DMS114 treated with DMSO at 0.1 percent for 48 hours (cell line): ENCODE measurements at regions not wholly inside any gene's neighbourhood (a gene's known extent, or its start where the extent isn't known, plus 50 kb on each side); places are given as distances from the start of the nearest gene placed in this dataset.
"Not testable (repeated sequence)": the region's sequence is repeated elsewhere in the genome, so short reads cannot be mapped to it uniquely, and the experiment has no call there.

Experiments
- DNase-seq: peaks from one replicate; lab custom pipeline; 2025; ENCODE audit not compliant: unreplicated experiment; lab: John Stamatoyannopoulos, UW

DNA sequence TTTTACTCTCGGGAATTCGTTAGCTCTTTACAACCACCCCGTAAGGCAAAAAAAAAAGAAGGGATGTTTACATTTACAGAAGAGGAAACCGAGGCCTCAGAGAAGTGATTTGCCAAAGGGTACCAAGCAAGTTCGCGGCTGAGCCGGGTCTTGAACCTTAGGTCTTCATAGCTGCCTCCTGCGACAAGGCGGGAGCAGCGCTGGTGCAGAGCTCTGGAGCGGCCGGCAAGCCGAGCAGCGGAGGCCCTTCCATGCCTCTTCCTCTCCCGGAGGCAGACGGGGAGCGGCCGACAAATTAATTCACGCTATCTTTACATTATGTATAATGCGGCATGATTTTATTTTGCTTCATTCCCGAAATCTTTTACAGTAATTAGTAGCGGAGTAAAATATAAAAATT is 536.3 kb downstream of the INSC start:
- no peak for DNase-seq

DNA sequence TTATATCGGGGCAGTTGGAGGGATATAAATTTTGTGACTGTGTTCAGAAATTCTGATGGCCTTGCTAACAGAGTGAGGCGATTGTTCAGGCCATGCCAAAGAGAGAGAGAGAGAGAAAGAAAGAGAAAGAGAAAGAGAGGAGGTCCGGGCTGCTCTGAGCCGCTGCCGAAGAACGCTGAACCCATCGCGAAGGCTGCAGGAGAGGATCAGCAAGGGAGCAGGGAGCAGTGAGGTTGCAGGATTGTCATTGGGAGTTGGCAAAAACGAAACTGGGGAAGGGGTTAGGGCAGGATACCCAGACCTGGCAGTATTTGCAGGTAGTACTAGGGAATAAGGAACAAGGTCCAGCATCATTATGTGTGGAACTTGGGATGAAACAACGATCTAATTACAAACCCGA is 537.1 kb downstream of the INSC start:
- no peak for DNase-seq

DNA sequence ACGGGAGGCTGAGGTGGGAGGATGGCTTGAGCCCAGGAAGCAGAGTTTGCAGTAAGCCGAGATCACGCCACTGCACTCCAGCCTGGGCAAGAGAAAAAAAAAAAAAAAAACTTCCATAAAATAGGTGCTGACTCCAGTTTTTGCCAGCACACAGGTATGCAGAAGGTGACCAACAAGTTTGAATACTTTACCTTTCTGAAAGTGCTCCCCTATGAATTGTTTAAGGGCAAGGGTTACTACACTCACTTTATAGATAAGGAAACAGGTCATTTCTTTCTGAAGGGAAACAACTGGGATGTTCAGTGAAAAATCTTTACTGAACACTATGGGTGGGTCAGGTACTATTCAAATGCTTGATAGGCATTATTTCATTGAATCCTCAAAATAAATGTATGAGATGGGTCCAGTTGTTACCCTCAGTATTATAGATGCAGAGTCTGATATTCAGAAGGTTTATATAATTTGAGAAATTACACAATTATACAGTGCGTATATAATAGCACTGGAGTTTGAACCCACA is 538.5 kb downstream of the INSC start:
- DNase-seq, result no peak

DNA sequence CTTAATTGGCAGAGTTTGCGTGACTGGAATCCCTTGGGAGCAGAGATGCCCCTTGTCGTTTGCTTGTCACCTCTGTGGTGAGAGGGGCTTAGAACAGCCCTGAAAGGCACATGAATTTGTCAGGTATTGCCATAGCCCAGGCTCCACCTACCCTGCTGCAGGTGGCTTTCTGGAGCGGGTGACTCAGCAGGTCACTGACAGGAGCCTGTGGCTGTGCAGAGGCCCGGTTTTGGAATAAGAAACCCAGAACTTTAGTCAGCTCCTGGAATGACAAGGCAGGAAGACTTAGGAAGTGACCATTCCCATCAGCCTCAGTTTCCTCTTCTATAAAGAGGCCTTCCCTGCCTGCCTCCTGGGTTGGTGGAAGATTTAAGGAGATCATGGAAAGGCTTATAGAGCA is 539.7 kb downstream of the INSC start:
- no peak for DNase-seq

DNA sequence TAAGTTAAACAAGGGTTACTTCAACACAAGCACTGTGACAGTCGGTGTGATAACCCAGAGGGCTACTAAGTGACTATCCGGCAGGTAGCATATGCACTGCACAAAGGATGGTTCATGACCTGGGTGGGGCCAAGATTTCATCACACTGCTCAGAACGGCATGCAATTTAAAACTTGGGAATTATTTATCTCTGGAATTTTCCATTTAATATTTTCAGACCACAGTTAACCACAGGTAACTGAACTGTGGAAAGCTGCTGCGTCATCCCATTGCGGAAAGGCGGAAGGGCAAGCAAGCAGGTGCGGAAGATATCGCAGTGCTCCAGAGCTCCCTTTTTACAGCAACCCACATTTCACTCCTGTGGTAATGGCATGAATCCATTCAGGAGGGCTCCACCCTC is 540.8 kb downstream of the INSC start:
- DNase-seq, result no peak

DNA sequence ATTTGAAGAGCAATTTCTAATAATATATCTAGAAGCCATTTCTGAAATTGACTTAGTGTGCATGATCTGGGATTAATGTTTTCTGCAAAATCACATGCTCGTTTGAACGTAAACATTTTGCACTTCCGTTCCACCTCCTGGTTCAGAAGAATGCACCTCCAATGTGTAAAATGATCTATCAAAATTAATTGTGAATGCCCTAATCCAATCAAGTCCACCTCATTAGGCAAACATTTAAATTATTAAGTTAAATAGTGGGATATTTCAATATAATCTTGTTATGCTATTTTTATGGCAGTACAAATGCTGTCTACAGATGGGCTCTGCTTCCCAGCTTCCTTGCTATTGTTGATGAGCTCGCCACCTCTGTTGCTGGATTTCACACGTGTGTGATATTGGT is 542.5 kb downstream of the INSC start:
- DNase-seq, result no peak

DNA sequence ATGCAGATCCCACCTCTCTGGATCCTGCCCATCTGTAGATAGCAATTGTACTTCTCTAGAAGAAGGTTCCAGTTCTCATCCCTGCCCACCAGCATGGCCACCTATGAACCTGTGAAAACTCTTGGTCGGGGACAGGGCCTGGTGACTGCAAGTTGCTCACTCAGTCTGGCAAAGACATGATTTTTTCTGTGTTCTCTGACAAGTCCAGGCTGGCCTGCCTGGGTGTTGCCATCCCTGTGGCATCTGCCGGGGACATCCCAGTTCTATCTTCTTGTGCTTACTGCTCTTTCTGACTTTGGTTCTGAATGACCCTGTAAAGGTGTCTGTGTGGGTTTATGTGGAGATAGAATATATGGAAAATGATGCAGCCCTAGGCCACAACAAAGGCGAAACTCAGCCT is 545.8 kb downstream of the INSC start:
- DNase-seq, result no peak

DNA sequence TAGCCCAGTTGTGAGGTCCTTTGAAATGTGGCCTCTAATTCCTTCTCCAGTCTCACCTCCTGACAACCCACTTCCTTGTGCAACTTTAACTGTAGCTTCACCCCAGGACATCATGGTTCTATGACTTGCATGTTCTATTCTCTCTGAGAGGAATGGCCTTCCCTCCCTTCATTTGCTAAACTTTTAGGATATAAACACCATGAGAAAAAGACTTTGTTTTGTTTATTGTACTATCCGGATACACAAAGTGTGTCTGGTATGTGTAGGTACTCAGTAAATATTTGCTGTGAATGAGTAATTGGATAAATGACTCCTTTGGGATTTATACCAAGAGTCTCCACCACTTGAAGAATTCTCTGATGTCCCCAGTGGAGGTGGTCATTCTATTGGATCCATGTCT is 547.6 kb downstream of the INSC start:
- no peak for DNase-seq

DNA sequence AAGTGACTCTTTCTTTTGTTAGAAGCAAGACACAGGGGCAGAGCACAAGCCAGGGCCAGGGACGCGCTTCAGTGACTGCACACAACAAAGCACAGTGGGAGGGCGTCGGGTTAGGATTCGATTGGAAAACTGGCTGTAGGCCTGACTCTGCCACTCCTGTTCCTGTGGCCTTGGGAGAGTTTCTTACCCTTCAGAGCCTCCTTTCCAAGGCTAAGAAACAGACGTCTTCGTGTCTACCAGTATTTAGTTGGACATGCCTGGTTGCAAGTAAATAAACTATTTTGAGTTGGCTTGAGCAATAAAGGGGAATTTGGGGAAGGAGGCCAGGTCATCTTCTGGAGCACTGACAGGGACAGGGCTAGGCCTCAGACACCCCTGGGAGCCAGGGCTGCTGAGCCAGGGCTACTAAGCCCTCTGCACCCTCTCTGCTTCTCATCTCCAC is 549.1 kb downstream of the INSC start:
- no peak for DNase-seq

DNA sequence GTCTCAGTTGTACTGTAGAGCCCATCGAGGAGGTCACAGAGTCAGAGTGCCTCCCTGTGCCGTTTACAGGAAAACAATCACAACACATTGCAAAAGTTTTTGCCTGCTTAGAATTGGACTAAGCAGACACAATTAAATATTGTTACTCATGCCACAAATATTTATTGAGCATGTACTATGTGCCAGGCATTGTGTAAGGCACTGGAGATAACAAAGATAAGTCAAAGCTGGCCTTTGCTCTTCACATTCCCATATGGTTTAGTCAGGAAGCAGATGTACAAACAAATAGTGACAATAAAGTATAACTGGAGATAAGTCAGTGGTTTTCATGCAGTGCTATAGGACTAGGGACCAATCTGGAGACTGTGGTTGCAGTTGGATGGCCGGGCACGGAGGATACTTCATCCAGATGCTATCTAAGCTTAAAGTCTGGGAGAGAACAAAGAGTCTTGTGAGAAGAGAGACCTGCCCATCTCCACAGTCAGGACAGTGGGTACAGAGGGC is 550.7 kb downstream of the INSC start:
- no peak for DNase-seq

DNA sequence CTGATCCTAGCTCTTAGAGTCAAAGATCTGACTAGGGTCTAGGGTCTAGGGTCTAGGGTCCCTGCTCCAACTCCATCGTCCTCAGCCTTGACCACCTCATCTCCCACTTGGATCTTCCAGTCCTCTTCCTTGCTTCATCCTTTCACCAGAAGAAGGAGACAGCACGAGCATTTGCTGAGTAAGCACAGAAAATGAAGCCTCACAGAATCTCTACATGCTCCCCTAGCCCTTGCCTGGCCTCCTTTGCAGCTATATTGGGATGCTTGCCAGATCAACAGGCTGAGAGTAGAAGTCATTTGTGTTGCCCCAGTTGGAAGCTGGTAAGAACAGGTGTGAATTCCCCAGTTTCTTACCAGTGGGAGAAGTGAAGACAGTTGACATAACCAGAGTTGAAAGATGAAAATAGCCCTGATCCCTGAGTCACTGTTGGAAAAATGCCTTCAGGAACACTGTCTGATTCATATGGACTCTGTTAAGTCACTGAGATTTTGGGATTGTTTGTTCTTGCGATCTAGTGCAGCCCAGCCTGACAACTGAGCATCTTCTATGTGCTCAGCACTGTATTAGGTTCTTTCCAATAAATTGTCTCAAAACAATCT is 552.5 kb downstream of the INSC start:
- no peak for DNase-seq

DNA sequence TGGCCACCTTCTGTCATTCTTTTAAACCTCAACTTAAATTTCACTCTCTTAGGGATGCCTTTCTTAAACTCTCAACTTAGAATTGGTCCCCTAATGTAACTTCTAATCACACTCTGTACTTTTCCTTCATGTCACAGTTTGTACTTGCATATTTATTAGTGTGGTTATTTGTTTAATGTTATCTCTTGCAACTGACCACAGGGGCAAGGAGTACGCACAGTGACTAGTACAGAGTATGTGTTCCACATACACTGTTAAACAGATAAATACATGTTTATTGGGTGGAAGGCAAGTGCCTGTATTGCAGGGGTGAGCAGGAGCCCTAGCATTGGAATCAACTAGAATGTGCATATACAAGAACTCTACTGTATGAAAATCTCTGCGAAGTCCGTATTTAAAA is 554.0 kb downstream of the INSC start:
- no peak for DNase-seq

DNA sequence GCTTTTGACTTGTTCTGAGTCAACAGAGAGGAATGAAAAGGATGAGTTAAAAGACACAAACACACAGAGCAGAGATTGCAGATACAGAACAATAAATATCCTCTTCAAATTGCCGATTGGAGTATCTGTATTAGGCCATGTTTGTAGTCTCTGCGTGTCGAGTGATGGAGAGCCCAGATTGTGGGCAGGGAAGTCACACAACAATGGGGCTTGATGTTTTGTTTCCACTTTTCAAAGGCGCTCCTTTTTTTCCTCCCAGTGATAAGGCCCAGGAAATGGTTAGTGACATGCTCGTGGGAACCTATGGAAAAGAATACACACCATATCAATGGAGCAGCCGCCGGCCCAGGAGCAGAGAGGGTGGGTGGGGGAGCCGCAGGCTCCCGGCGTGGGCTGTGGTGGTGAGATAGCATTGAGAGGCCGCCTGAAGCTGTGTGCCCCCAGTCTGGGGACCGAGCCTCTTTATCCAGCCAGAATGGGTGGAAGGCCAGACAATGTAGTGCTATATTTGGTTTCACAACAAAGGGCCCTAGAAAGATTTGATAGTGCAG is 555.9 kb downstream of the INSC start:
- no peak for DNase-seq

DNA sequence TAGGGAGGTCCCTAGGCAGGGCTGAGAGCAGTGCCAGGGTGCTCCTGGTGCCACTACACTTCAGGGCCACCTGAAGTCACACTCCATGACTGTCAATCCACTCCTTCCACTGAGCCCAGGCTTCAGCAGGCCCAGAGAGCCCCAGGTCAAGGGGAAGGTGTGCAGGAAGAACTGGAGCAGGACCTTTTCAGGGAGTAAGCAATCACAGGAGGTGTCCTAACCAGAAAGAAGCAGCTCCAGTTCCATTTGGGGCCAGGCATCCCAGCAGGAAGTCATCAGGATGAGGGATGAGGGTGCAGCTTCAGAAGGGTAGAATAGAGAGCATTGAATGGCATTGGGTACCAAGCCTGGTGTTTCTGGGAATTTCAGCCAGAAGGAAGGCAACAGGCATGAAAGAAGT is 556.5 kb downstream of the INSC start:
- no peak for DNase-seq

DNA sequence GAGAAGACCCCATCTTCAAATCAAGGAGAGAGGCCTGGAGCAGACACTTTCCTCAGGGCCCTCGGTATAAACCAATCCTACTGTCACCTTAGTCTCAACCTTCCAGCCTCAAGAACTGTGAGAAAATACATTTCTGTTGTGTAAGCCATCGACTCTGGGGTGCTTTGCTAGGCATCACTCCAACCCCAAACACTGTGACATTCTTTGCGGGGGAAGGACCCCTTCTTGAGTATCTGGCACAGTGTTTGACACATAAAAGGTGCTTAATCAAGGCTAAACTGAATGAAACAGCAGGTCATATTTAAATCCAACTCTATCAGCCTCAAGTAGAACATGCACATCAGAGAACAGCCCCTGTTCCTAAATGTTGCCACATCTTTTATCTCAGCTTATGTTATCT is 558.1 kb downstream of the INSC start:
- DNase-seq, result no peak

DNA sequence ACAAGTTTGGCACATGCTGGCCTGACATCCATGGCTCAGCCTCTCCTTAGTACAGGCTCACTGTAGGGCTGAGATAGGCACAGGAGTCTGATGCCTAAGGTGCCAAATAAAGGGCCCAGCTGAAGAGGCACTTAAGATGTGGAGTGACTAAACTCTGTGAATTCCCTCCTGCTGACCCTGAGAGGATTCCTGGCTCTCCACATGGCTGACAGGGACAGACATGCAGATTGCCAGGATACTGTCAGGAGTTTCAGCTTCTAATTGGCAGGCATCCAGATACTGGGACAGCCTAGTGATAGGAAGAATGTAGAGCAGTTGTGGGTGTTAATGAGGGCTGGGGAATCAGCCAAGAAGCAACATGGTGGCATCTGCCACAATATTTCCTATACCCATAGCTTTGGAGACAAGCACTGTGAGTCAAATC is 558.7 kb downstream of the INSC start:
- DNase-seq, result no peak

DNA sequence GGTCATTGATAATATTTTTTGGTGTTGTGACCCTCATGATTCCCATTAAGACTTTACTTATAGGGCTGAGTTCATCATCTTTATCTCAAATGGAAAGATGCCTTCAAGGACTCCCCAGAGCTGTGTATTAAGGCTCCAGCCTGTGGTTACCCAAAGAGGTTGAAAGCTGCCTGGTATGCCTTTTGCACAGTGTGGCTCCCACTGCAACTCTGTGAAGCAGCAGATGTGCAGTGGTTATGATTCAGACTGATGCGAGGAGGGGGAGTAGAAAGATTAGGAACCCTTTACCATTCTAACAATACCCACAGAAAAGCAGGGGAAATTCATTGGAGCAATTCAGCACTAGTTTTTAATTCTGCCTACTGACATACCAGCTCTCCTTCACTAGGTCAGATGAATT is 560.0 kb downstream of the INSC start:
- no peak for DNase-seq

DNA sequence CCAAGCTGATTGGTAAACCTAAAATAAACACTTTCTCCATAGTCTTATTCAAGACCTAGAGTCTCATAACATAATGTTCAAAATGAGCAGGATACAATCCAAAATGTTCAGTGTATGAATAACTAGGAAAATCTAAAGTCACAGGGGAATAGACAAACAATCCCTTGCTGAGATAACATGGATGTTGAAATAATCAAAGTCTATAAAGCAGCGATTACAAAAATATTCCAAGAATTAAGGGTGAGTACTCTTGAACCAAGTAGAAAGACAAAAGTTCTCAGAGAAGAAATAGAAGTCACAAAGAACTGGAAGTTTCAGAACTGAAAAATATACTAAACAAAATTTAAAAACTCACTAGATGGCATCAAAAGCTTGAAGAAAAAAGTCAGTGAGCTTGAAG is 561.0 kb downstream of the INSC start:
- no peak for DNase-seq

DNA sequence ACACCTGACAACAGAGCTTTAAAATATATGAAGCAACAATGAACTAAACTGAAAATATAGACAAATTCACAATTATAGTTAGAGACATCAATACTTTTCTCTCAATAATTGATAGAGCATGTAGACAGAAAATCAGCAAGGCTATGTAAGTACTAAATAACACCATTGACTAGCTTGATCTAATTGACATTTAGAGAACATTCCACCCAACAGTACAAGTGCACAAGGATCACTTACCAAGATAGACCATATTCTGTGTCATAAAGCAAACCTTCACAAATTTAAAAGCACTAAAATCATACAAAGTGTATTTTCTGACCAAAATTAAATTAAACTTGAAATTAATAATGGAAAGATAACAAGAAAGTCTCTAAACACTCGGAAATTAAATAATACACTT is 562.5 kb downstream of the INSC start:
- no peak for DNase-seq

DNA sequence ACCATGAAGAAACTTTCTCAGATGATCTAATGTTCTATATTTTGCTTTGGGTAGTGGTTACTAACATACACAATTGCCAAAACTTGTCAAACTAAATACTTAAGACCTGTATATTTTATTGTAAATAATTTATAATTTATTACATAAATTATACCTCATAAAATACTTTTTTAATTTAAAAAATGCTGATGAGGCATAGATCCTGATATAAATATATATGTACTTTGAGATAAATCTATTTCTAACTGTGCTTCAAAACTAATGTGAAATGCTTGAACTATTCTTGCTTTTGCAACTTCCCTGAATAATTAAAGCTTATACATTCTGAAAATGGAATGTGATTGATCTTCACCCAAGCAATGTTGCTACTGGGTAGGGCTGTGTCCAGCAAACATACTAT is 568.8 kb downstream of the INSC start:
- no peak for DNase-seq

DNA sequence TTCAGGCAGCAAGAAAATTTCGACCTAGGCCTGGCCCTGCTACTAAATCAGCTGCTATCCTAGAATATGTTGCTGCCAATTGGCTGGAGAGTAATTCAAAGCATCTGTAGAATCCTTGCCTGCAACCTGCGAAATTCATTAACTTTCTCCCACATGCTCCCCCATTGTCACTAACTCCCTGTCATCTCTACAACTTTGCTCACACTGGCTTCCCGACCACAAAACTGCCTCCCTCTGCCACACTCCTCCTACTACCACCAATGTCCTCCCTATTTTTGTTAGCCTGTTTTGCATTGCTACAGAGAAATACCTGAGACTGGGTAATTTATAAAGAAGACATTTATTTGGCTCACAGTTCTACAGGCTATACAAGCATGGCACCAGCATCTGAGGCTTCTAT is 570.6 kb downstream of the INSC start:
- DNase-seq, result no peak

DNA sequence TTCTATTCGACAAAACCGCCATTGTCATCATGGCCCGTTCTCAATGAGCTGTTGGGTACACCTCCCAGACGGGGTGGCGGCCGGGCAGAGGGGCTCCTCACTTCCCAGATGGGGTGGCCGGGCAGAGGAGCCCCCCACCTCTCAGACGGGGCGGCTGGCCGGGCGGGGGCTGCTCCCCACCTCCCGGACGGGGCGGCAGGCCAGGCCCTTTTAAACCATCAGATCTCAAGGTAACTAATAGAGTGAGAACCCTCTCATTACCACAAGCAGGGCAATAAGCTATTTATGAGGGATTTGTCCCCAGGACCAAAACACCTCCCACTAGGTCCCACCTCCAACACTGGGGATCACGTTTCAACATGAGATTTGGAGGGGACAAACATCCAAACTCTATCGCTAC is 571.5 kb downstream of the INSC start:
- not testable (repeated sequence) for DNase-seq

DNA sequence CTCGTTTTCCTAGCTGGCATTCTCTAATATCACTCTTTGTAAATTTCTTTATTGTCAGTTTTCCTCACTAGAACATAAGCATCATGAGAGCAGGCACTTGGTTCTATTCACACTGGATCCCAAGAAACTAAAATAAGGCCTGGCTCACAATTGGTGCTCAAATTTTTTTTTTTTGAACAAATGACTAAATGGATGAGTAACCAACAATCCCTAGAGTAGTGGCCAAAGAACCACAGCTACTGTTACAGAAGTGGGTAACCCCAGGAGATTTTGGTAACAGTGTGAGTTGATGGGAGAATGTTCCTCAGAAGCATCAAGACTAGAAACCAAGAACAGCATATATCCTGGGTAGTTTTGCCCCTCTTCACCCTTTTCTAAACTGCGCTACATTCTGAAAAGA is 572.6 kb downstream of the INSC start:
- DNase-seq, result no peak
